Panc1 (cell line): ENCODE measurements at regions not wholly inside any gene's neighbourhood (a gene's known extent, or its start where the extent isn't known, plus 50 kb on each side); places are given as distances from the start of the nearest gene placed in this dataset.

ENCODE experiments used
- ATAC-seq: fragments of 200-7000 bp; cut with Tn5 transposase; 2 replicates; pipeline ENCODE4 v1.9.1; 2020; ENCODE audit warnings: mild to moderate bottlenecking, moderate library complexity
- BruUV-seq: library from RNA; stranded (reverse); fragments of 400-500 nt; replicated peaks from 2 replicates; lab custom pipeline; 2021; lab: Mats Ljungman, UMichigan
- CTCF ChIA-PET: fragments of 300-600 bp; sonication (Branson Sonifier 250); formaldehyde crosslinking; loops from one replicate; lab custom pipeline; 2022; ENCODE audit warnings: antibody characterized with exemption; lab: Charles Lee
- POLR2A ChIA-PET: fragments of 300-600 bp; sonication (Branson Sonifier 250); formaldehyde crosslinking; loops from one replicate; lab custom pipeline; 2022; ENCODE audit warnings: antibody characterized with exemption; lab: Charles Lee
- DNase-seq: peaks from one replicate; pipeline ENCODE4 v3.0.0-alpha.2; 2010; ENCODE audit warnings: low read depth, low spot score
- H3K27ac ChIP-seq: 2 replicates; pipeline ENCODE4 v1.5.1; 2011; ENCODE audit warnings: mild to moderate bottlenecking, low read length, inconsistent platforms
- H3K27me3 ChIP-seq: fragments of 200-500 bp; sonication (Bioruptor generic); 2 replicates; pipeline ENCODE4 v1.6.0; 2014; ENCODE audit warnings: low read length, inconsistent platforms; ENCODE audit not compliant: control insufficient read depth, insufficient read depth
- H3K36me3 ChIP-seq: fragments of 200-500 bp; sonication (Bioruptor generic); 2 replicates; pipeline ENCODE4 v1.5.1; 2014; ENCODE audit warnings: inconsistent platforms, mild to moderate bottlenecking, low read length, moderate library complexity; ENCODE audit not compliant: control insufficient read depth, insufficient read depth
- H3K4me1 ChIP-seq: 2 replicates; pipeline ENCODE4 v1.5.1; 2011; ENCODE audit warnings: inconsistent platforms, mild to moderate bottlenecking, low read length, moderate library complexity; ENCODE audit not compliant: control insufficient read depth, insufficient read depth
- H3K4me3 ChIP-seq, 2 experiments: 2 replicates each; pipeline ENCODE4 v1.5.1; 2011 to 2012; ENCODE audit warnings: low read depth in 2 of 2, low read length in 2 of 2, mild to moderate bottlenecking in 2 of 2, inconsistent platforms in 1 of 2, moderate library complexity in 1 of 2
- H3K9me3 ChIP-seq: fragments of 200-500 bp; sonication (Bioruptor generic); 2 replicates; pipeline ENCODE4 v1.5.1; 2014; ENCODE audit warnings: low read depth, mild to moderate bottlenecking, inconsistent platforms, low read length, moderate library complexity; ENCODE audit not compliant: control insufficient read depth, insufficient read depth
- POLR2AphosphoS5 ChIP-seq: IDR thresholded peaks from 2 replicates; pipeline ENCODE4 v1.6.1; 2012; ENCODE audit warnings: mild to moderate bottlenecking, low read depth, low read length, moderate library complexity
- REST ChIP-seq, 2 experiments: IDR thresholded peaks; 2 replicates each; pipeline ENCODE4 v1.6.1; 2011 to 2012; ENCODE audit warnings: low read depth in 2 of 2, control low read depth in 1 of 2, low read length in 1 of 2, mild to moderate bottlenecking in 1 of 2, moderate library complexity in 1 of 2; ENCODE audit not compliant: insufficient read depth in 1 of 2
- SIN3A ChIP-seq: IDR thresholded peaks from 2 replicates; pipeline ENCODE4 v1.6.1; 2012; ENCODE audit warnings: low read depth, mild to moderate bottlenecking, low read length, moderate library complexity, borderline replicate concordance; ENCODE audit not compliant: insufficient read depth
- TCF7L2 ChIP-seq: IDR thresholded peaks from 2 replicates; pipeline ENCODE4 v1.6.1; 2011; ENCODE audit warnings: mild to moderate bottlenecking, low read depth, low read length, inconsistent platforms
- in situ Hi-C: cut with HindIII; loops from 2 replicates; pipeline ENCODE4 v1.10.0; 2016; ENCODE audit warnings: low sequenced_read_pairs, low pct_unique_long_range_greater_than_20kb
- intact Hi-C: fragments of 100-400 bp; cut with micrococcal nuclease; formaldehyde crosslinking; loops from one replicate; pipeline ENCODE4 v1.10.0; 2022; ENCODE audit not compliant: unreplicated experiment
- TF ChIP-seq, protein P1 (sequence below): fragments of 450-650 bp; IDR thresholded peaks from 2 replicates; pipeline ENCODE4 v1.5.1; 2017; ENCODE audit warnings: mild to moderate bottlenecking

GRCh38 chr14:48452437-48452995 is 777.1 kb upstream of the MDGA2 start:
- ChIA-PET POLR2A (no interaction called here), CTCF (no interaction called here)
- no peak overlapping the region for H3K4me3 ChIP-seq
- no peak overlapping the region for H3K27ac ChIP-seq
- ATAC-seq, result no peak
- H3K9me3 ChIP-seq, result no peaks in the 10 kb centered on the region
- no peaks in the 10 kb centered on the region for H3K27me3 ChIP-seq
- TF ChIP-seq REST (IDR thresholded peaks at IDR 0.05; ENCODE audit: insufficient read depth in 1 of 2, low read depth in 2 of 2, low read length in 1 of 2) (no peak), SIN3A (no peak), POLR2AphosphoS5 (no peak), TCF7L2 (no peak)
- TF ChIP-seq, protein P1, sequence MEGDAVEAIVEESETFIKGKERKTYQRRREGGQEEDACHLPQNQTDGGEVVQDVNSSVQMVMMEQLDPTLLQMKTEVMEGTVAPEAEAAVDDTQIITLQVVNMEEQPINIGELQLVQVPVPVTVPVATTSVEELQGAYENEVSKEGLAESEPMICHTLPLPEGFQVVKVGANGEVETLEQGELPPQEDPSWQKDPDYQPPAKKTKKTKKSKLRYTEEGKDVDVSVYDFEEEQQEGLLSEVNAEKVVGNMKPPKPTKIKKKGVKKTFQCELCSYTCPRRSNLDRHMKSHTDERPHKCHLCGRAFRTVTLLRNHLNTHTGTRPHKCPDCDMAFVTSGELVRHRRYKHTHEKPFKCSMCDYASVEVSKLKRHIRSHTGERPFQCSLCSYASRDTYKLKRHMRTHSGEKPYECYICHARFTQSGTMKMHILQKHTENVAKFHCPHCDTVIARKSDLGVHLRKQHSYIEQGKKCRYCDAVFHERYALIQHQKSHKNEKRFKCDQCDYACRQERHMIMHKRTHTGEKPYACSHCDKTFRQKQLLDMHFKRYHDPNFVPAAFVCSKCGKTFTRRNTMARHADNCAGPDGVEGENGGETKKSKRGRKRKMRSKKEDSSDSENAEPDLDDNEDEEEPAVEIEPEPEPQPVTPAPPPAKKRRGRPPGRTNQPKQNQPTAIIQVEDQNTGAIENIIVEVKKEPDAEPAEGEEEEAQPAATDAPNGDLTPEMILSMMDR, result no peak
- no peak for DNase-seq
- in situ Hi-C loops, result no loop called here
- BruUV-seq, result no TSS peak
- H3K4me1 ChIP-seq, result no peaks in the 10 kb centered on the region
- no peaks in the 10 kb centered on the region for H3K36me3 ChIP-seq
- intact Hi-C loops, result no loop called here

GRCh38 chr14:48435221-48435620 is 759.8 kb upstream of the MDGA2 start:
- no peak for ATAC-seq
- in situ Hi-C loops (no loop called here), intact Hi-C loops (no loop called here)
- Histone ChIP-seq H3K36me3 (no peaks in the 10 kb centered on the region), H3K27ac (no peak overlapping the region), H3K4me1 (no peaks in the 10 kb centered on the region), H3K9me3 (no peaks in the 10 kb centered on the region), H3K4me3 (no peak overlapping the region), H3K27me3 (no peaks in the 10 kb centered on the region)
- DNase-seq, result no peak
- ChIA-PET CTCF (no interaction called here), POLR2A (no interaction called here)
- TF ChIP-seq POLR2AphosphoS5 (no peak), SIN3A (no peak), REST (IDR thresholded peaks at IDR 0.05; ENCODE audit: insufficient read depth in 1 of 2, low read depth in 2 of 2, low read length in 1 of 2) (no peak), TCF7L2 (no peak)
- TF ChIP-seq, protein P1, result no peak
- no TSS peak for BruUV-seq
